NCI-H748 (cell line): ENCODE measurements at regions not wholly inside any gene's neighbourhood (a gene's known extent, or its start where the extent isn't known, plus 50 kb on each side); places are given as distances from the start of the nearest gene placed in this dataset.
A peak's percentile ranks its signal among the peaks of the same experiment; 100 is the strongest.

Experiments
- DNase-seq: peaks from one replicate; lab custom pipeline; 2025; ENCODE audit not compliant: unreplicated experiment; lab: John Stamatoyannopoulos, UW

- DNase-seq: no peak
These were observed 62.1 kb downstream of the CTAGE1 start for GRCh38 chr18:22355598-22355997.

GRCh38 chr18:22355069-22355468 lies 62.6 kb downstream of the CTAGE1 start:
- no peak for DNase-seq

- DNase-seq: peak; percentile 25
These were observed 67.7 kb downstream of the CTAGE1 start for GRCh38 chr18:22349966-22350365.

- DNase-seq: no peak
These were observed 68.3 kb downstream of the CTAGE1 start for GRCh38 chr18:22349317-22349898.

GRCh38 chr18:22348521-22349316 lies 69.0 kb downstream of the CTAGE1 start:
- DNase-seq: peak; percentile 36

GRCh38 chr18:22347606-22348511 lies 69.9 kb downstream of the CTAGE1 start:
- peak; percentile 29 for DNase-seq

- DNase-seq: no peak
These were observed 70.6 kb downstream of the CTAGE1 start for GRCh38 chr18:22346953-22347605.

GRCh38 chr18:22346401-22346952 lies 71.2 kb downstream of the CTAGE1 start:
- no peak for DNase-seq

GRCh38 chr18:22345718-22346117 lies 72.0 kb downstream of the CTAGE1 start:
- DNase-seq: no peak

- no peak for DNase-seq
These were observed 72.6 kb downstream of the CTAGE1 start for GRCh38 chr18:22344908-22345670.

- DNase-seq: no peak
These were observed 73.3 kb downstream of the CTAGE1 start for GRCh38 chr18:22344445-22344844.

GRCh38 chr18:22343613-22344012 lies 74.1 kb downstream of the CTAGE1 start:
- DNase-seq: no peak

GRCh38 chr18:22342625-22343024 lies 75.1 kb downstream of the CTAGE1 start:
- no peak for DNase-seq

GRCh38 chr18:22340331-22340730 lies 77.4 kb downstream of the CTAGE1 start:
- no peak for DNase-seq

GRCh38 chr18:22339913-22340312 lies 77.8 kb downstream of the CTAGE1 start:
- DNase-seq: no peak

GRCh38 chr18:22337833-22338232 lies 79.9 kb downstream of the CTAGE1 start:
- DNase-seq: no peak

- no peak for DNase-seq
These were observed 80.4 kb downstream of the CTAGE1 start for GRCh38 chr18:22337306-22337705.

- DNase-seq: no peak
These were observed 81.3 kb downstream of the CTAGE1 start for GRCh38 chr18:22336406-22336805.

- DNase-seq: no peak
These were observed 82.0 kb downstream of the CTAGE1 start for GRCh38 chr18:22335731-22336198.

GRCh38 chr18:22334567-22334966 lies 83.1 kb downstream of the CTAGE1 start:
- DNase-seq: no peak
